MCF 10A (cell line): ENCODE measurements at regions not wholly inside any gene's neighbourhood (a gene's known extent, or its start where the extent isn't known, plus 50 kb on each side); places are given as distances from the start of the nearest gene placed in this dataset.

Source experiments
- BruUV-seq: library from RNA; stranded (reverse); fragments of 400-500 nt; replicated peaks from 2 replicates; lab custom pipeline; 2021; lab: Mats Ljungman, UMichigan
- CTCF ChIA-PET: fragments of 300-600 bp; sonication (Branson Sonifier 250); formaldehyde crosslinking; extraction: SDS; loops from one replicate; lab custom pipeline; 2021; ENCODE audit warnings: antibody characterized with exemption, inconsistent platforms; lab: Yijun Ruan, JAX
- POLR2A ChIA-PET: fragments of 300-600, 350-650 bp; sonication (Branson Sonifier 250); formaldehyde crosslinking; extraction: SDS; loops from one replicate; lab custom pipeline; 2020; ENCODE audit warnings: antibody characterized with exemption, inconsistent platforms; lab: Yijun Ruan, JAX
- DNase-seq: peaks from one replicate; pipeline ENCODE4 v3.0.0-alpha.2; 2018; ENCODE audit not compliant: unreplicated experiment
- H3K27ac Mint-ChIP-seq: one replicate; pipeline ENCODE4 v1.8.0; 2022; ENCODE audit warnings: mild to moderate bottlenecking, low read depth, mixed read lengths; ENCODE audit not compliant: unreplicated experiment
- H3K27me3 Mint-ChIP-seq: one replicate; pipeline ENCODE4 v1.8.0; 2022; ENCODE audit warnings: mixed read lengths; ENCODE audit not compliant: insufficient read depth, unreplicated experiment
- H3K36me3 Mint-ChIP-seq: one replicate; pipeline ENCODE4 v1.8.0; 2022; ENCODE audit warnings: mild to moderate bottlenecking, moderate library complexity, mixed read lengths; ENCODE audit not compliant: insufficient read depth, unreplicated experiment
- H3K4me1 Mint-ChIP-seq: one replicate; pipeline ENCODE4 v1.8.0; 2022; ENCODE audit warnings: mixed read lengths; ENCODE audit not compliant: insufficient read depth, unreplicated experiment
- H3K4me3 Mint-ChIP-seq: one replicate; pipeline ENCODE4 v1.8.0; 2022; ENCODE audit warnings: mild to moderate bottlenecking, moderate library complexity, mixed read lengths; ENCODE audit not compliant: unreplicated experiment
- H3K9me3 Mint-ChIP-seq: one replicate; pipeline ENCODE4 v1.8.0; 2022; ENCODE audit warnings: mixed read lengths; ENCODE audit not compliant: unreplicated experiment
- intact Hi-C: fragments of 100-400 bp; cut with micrococcal nuclease; formaldehyde crosslinking; loops from 2 replicates; pipeline ENCODE4 v1.14.1; 2022
- TF ChIP-seq, protein P1 (sequence below): fragments of 200-600 bp; IDR thresholded peaks from one replicate; pipeline ENCODE4 v1.8.0; 2022; ENCODE audit warnings: antibody characterized with exemption, mild to moderate bottlenecking; ENCODE audit not compliant: unreplicated experiment

DNA sequence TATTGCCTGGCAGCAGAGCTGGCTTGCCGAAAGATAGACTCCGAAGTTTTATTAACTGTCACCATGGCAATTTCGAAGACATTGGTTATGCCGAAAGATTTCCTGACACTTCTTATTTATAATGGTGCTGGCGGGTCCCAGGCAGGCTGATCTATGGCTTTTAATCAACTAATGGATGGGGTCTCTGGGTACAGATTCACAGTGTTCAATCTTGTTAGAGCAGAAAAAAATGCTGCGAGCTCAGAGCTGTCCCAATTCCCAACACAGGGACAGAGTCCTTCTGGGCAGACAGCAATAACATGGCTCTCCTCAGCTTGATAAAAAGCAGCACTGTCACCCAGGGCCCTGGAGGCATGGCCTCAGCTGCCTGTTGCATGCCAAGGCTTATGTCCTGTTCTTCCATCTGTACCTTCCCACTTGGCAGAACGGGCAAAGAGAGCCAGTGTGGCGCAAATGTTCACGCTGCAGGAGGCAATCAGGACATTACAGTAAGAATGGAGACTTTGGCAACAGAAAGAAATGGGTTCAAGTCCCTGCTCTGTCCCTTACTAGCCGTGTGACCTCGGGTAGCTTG lies 228.2 kb upstream of the PWP1 start:
- no TSS peak for BruUV-seq
- POLR2A ChIA-PET: interaction anchor here (0.7 kb wide), 1 partner anchor 330 kb away, joined by 3 read pairs; no protein-coding TSS in a partner anchor
- CTCF ChIA-PET: interaction anchor here (0.6 to 0.9 kb wide), 2 partner anchors 10 to 34 kb away, joined by 3 to 4 read pairs; no protein-coding TSS in a partner anchor
- DNase-seq: no peak
- H3K27ac Mint-ChIP-seq: no peak overlapping the region
- no peaks in the 10 kb centered on the region for H3K36me3 Mint-ChIP-seq
- intact Hi-C loops: no loop called here
- H3K4me1 Mint-ChIP-seq: no peaks in the 10 kb centered on the region
- H3K27me3 Mint-ChIP-seq: no peaks in the 10 kb centered on the region
- H3K9me3 Mint-ChIP-seq: no peaks in the 10 kb centered on the region
- no peak overlapping the region for H3K4me3 Mint-ChIP-seq
- TF ChIP-seq, protein P1, sequence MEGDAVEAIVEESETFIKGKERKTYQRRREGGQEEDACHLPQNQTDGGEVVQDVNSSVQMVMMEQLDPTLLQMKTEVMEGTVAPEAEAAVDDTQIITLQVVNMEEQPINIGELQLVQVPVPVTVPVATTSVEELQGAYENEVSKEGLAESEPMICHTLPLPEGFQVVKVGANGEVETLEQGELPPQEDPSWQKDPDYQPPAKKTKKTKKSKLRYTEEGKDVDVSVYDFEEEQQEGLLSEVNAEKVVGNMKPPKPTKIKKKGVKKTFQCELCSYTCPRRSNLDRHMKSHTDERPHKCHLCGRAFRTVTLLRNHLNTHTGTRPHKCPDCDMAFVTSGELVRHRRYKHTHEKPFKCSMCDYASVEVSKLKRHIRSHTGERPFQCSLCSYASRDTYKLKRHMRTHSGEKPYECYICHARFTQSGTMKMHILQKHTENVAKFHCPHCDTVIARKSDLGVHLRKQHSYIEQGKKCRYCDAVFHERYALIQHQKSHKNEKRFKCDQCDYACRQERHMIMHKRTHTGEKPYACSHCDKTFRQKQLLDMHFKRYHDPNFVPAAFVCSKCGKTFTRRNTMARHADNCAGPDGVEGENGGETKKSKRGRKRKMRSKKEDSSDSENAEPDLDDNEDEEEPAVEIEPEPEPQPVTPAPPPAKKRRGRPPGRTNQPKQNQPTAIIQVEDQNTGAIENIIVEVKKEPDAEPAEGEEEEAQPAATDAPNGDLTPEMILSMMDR: no peak

DNA sequence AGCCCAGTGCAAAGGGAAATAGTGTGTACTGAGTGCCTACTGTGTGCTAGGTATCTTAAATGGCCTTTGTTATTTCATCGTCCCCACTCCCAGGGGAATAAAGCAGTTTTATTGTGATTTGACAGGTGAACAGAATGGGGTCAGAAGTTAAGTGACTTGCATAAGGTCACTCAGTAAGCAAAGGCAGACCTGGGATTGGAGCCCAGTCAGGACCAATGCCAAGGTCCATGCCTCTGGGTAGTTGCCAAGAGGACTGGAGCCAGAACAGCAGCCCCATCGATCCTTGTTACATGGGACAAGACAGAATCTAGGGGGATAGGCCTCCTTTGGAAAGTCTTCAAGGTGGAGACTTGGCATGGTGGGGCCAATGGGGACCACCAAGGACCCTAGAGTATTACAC lies 227.4 kb upstream of the PWP1 start:
- H3K4me3 Mint-ChIP-seq: no peak overlapping the region

DNA sequence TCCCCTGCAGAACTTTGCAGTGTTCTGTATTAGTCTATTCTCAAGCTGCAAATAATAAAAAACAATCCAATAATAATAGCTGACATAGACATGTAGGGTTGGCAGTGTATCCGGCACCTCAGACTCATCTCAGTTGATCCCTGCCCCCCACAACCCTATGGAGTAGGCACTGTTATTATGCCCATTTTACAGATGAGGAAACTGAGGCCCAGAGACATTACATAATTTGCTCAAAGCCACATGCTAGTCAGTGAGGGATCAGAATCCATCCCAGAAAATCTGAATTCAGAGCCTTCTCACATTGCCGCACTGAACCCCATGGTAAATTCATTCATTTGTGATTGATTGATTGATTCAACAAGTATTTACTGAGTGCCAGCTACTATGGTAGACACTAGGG lies 226.6 kb upstream of the PWP1 start:
- no peak overlapping the region for H3K4me3 Mint-ChIP-seq
- H3K27ac Mint-ChIP-seq: no peak overlapping the region
- TF ChIP-seq, protein P1: no peak
- no peaks in the 10 kb centered on the region for H3K27me3 Mint-ChIP-seq
- H3K9me3 Mint-ChIP-seq: no peaks in the 10 kb centered on the region
- H3K36me3 Mint-ChIP-seq: no peaks in the 10 kb centered on the region
- CTCF ChIA-PET: no interaction called here
- DNase-seq: no peak
- POLR2A ChIA-PET: interaction anchor here (0.7 kb wide), 1 partner anchor 1061 kb away, joined by 3 read pairs; no protein-coding TSS in a partner anchor
- no peaks in the 10 kb centered on the region for H3K4me1 Mint-ChIP-seq
- BruUV-seq: no TSS peak
- intact Hi-C loops: no loop called here

More for the DNA sequence above, 227.4 kb upstream of the PWP1 start:
- Mint-ChIP-seq H3K36me3 (no peaks in the 10 kb centered on the region), H3K27me3 (no peaks in the 10 kb centered on the region), H3K27ac (no peak overlapping the region), H3K4me1 (no peaks in the 10 kb centered on the region), H3K9me3 (no peaks in the 10 kb centered on the region)
- intact Hi-C loops: no loop called here
- POLR2A ChIA-PET: no interaction called here
- CTCF ChIA-PET: interaction anchor here (0.9 kb wide), 1 partner anchor 35 kb away, joined by 4 read pairs; no protein-coding TSS in a partner anchor
- no TSS peak for BruUV-seq
- TF ChIP-seq, protein P1: no peak
- peak; percentile 46 for DNase-seq

DNA sequence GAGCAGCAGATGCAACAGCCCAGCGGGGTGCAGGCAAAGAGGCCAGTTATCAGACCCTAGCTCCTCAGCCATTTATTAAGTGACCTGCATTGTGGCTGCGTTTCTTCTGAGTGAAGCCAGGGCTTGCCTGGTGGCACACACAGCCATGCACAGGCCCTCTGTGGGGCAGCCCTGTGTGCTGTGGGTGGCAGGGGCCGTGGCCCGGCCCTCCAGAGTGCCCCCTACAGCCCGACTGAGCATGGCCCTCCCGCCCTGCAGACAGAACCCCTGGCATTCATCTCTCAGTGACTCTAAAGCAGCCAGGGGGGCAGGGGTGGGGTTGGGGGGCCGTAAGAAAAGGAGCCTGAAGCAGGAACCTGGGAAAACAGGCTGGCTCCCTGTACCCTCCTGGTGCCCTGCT lies 226.0 kb upstream of the PWP1 start:
- H3K9me3 Mint-ChIP-seq: no peaks in the 10 kb centered on the region
- no peaks in the 10 kb centered on the region for H3K36me3 Mint-ChIP-seq
- BruUV-seq: no TSS peak
- ChIA-PET POLR2A (no interaction called here), CTCF (interaction anchor here (0.9 kb wide), 1 partner anchor 147 kb away, joined by 4 read pairs; no protein-coding TSS in a partner anchor)
- intact Hi-C loops: loop anchor here (10.0 kb wide), 1 partner anchor 55 kb away; no protein-coding TSS in a partner anchor
- no peaks in the 10 kb centered on the region for H3K4me1 Mint-ChIP-seq
- no peak overlapping the region for H3K4me3 Mint-ChIP-seq
- H3K27me3 Mint-ChIP-seq: no peaks in the 10 kb centered on the region
- H3K27ac Mint-ChIP-seq: no peak overlapping the region
- TF ChIP-seq, protein P1: no peak
- no peak for DNase-seq
